ENCODE measurements at regions not wholly inside any gene's neighbourhood (a gene's known extent, or its start where the extent isn't known, plus 50 kb on each side); places are given as distances from the start of the nearest gene placed in this dataset.

DNA sequence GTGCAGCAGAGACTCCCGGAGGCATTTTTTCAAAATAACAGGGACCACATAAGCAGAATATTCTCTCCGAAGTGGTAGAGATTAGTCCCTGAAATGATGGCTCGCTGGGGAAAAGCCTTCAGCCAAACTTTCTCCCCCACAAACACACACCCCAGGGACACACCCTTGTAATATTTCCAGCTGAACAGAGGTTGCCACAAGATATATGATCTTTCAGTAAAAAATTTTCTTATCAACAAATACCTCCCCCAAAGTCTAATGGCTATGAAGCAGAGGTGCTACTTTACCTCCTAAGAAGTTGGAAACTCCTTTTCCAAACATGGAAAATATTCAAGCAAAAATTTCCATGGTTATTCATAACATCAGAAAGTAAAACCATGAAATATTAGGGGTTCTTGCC is 190.2 kb upstream of the PALMD start:
- Histone ChIP-seq H3K27me3 (no peaks in the 10 kb centered on the region), H3K27ac (no peak overlapping the region), H3K9me3 (no peaks in the 10 kb centered on the region), H3K36me3 (no peaks in the 10 kb centered on the region), H3K4me3 (no peak overlapping the region), H3K4me1 (no peaks in the 10 kb centered on the region)
- 72 to 79% methylated on average over 3 of the region's 3 CpGs for WGBS, 2 donors
- FAIRE-seq (no peak), ATAC-seq (no peak), DNase-seq (no peak)
- intact Hi-C loops (cut with DNase I), result no loop called here
- TF ChIP-seq, protein P1, sequence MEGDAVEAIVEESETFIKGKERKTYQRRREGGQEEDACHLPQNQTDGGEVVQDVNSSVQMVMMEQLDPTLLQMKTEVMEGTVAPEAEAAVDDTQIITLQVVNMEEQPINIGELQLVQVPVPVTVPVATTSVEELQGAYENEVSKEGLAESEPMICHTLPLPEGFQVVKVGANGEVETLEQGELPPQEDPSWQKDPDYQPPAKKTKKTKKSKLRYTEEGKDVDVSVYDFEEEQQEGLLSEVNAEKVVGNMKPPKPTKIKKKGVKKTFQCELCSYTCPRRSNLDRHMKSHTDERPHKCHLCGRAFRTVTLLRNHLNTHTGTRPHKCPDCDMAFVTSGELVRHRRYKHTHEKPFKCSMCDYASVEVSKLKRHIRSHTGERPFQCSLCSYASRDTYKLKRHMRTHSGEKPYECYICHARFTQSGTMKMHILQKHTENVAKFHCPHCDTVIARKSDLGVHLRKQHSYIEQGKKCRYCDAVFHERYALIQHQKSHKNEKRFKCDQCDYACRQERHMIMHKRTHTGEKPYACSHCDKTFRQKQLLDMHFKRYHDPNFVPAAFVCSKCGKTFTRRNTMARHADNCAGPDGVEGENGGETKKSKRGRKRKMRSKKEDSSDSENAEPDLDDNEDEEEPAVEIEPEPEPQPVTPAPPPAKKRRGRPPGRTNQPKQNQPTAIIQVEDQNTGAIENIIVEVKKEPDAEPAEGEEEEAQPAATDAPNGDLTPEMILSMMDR (IDR thresholded peaks at IDR 0.05), result no peak

DNA sequence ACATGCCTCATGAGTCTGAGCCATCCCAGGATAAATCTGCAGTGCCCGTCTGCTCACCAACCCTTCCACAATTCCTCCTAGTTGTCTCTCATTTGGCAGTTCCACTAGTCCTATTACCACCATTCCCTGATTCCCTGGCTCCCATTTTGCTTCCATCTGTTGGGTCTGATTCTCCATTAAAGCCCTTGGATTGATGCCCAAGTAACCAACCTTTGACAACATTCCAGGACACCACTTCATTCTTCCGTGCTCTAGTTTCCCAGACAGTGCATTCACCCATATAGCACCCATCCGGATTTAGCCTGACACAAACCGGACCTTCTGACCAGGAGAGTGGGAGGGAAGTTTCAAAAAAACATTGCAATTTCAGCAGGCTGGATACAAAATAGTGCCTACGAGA is 189.4 kb upstream of the PALMD start:
- DNase-seq (no peak), FAIRE-seq (no peak), ATAC-seq (no peak)
- no peak overlapping the region for H3K27ac ChIP-seq
- intact Hi-C loops (cut with DNase I), result no loop called here
- H3K4me1 ChIP-seq, result no peaks in the 10 kb centered on the region
- no peaks in the 10 kb centered on the region for H3K9me3 ChIP-seq
- no peaks in the 10 kb centered on the region for H3K27me3 ChIP-seq
- TF ChIP-seq, protein P1 (IDR thresholded peaks at IDR 0.05), result no peak
- no peak overlapping the region for H3K4me3 ChIP-seq
- WGBS, 2 donors, result 57 to 73% methylated on average over 5 of the region's 5 CpGs
- no peaks in the 10 kb centered on the region for H3K36me3 ChIP-seq

DNA sequence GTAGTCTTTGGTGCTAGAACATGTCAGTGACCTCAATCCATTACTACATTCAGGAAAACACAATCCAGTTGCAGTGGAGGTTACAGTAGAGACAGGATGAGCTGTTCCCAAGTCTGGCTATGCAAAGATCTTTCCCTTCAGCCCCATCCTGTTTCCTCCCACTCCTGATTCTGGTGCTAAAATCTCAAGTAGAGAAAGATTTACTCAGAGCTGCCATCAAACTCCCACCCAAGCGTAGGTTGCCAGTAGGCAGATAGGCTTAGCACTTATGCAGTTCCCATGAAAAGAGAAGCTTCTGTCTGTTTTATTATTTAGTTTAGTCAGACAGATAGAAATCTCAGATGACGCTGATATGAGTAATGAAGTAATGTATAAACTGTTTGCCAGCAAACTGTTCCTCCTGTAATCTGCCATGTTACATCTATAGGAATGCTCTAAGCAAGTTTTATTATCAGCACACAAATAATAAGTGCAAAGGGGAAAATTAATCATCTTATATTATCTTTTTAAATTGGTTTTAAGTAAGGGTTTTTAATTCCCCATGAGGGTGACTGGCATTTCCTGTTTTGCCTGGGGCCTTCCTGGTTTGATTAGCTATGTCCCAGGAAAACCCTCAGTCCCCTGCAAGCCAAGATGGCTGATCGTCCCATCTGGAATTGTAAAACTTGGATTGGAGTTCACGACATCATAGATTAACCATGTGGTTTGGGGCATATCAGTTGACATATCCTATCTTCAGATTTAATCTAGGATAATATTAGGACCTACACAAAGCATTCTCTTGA is 188.3 kb upstream of the PALMD start:
- H3K4me3 ChIP-seq, result no peak overlapping the region
- TF ChIP-seq, protein P1 (IDR thresholded peaks at IDR 0.05), result no peak
- FAIRE-seq (no peak), DNase-seq (no peak), ATAC-seq (no peak)
- H3K27me3 ChIP-seq, result no peaks in the 10 kb centered on the region
- WGBS, 2 donors, result 74 to 76% methylated on average over 4 of the region's 4 CpGs
- no peaks in the 10 kb centered on the region for H3K36me3 ChIP-seq
- no peaks in the 10 kb centered on the region for H3K4me1 ChIP-seq
- no peaks in the 10 kb centered on the region for H3K9me3 ChIP-seq
- H3K27ac ChIP-seq, result no peak overlapping the region
- intact Hi-C loops (cut with DNase I), result no loop called here

DNA sequence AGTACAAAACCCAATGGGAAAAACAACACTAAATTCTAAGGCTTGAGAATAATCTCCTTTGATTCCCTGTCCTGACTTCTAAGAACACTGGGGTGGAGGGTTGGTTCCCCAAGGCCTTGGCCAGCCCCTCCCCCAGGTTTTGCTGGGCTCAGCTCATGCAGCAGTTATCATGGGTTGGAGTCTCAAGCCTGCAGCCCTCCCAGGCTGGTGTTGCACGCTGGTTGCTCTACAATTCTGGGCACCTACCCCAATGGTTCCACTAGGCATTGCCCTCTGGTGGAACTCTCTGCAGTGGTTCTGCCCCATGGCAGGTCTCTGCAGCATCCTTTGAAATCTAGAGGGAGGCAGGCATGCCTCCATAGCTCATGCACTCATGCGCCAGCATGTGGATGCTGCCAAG is 184.4 kb upstream of the PALMD start:
- Histone ChIP-seq H3K4me1 (no peaks in the 10 kb centered on the region), H3K4me3 (no peak overlapping the region), H3K27me3 (no peaks in the 10 kb centered on the region), H3K9me3 (no peaks in the 10 kb centered on the region), H3K27ac (no peak overlapping the region), H3K36me3 (no peaks in the 10 kb centered on the region)
- WGBS, 2 donors, result 80 to 88% methylated on average over 2 of the region's 2 CpGs
- no peak for DNase-seq
- no peak for ATAC-seq
- no peak for FAIRE-seq
- TF ChIP-seq, protein P1 (IDR thresholded peaks at IDR 0.05), result no peak
- intact Hi-C loops (cut with DNase I), result no loop called here

DNA sequence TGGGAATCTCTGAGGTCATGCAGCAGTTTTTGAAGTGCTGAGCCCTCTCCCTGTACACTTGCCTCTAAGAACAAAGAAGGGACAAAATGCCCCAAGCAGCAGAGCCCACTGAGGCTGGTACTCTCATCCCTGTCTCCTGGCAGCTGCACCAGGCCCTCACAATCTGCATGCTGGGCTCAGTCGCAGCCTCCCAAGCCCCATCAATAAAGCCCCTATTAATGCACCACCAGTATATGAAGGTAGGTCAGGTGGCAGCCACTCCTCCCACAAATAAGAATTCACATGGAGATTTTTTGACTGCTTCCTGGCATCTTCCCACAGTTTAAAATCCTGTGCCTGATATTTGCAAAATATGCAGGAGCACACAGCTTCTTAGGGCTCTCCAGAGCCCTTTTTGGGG is 181.2 kb upstream of the PALMD start:
- TF ChIP-seq, protein P1 (IDR thresholded peaks at IDR 0.05), result no peak
- intact Hi-C loops (cut with DNase I), result no loop called here
- Histone ChIP-seq H3K4me3 (no peak overlapping the region), H3K36me3 (no peaks in the 10 kb centered on the region), H3K27me3 (no peaks in the 10 kb centered on the region), H3K9me3 (no peaks in the 10 kb centered on the region), H3K27ac (no peak overlapping the region), H3K4me1 (no peaks in the 10 kb centered on the region)
- ATAC-seq (no peak), FAIRE-seq (no peak), DNase-seq (no peak)
- 76 to 79% methylated on average over 1 of the region's 1 CpG for WGBS, 2 donors
